SK-N-MC (cell line): ENCODE measurements at regions not wholly inside any gene's neighbourhood (a gene's known extent, or its start where the extent isn't known, plus 50 kb on each side); places are given as distances from the start of the nearest gene placed in this dataset.

Source experiments
- EZH2 ChIP-seq: fragments of 200-600 bp; sonication (generic); IDR thresholded peaks from one replicate; pipeline ENCODE4 v1.6.1; 2017; ENCODE audit warnings: antibody characterized with exemption
- POLR2AphosphoS5 ChIP-seq: IDR thresholded peaks from 2 replicates; pipeline ENCODE4 v1.6.1; 2012; ENCODE audit warnings: mild to moderate bottlenecking, low read depth, low read length, borderline replicate concordance

GRCh38 chr2:55776479-55776878 lies 82.8 kb upstream of the PNPT1 start:
- TF ChIP-seq POLR2AphosphoS5 (no peak), EZH2 (no peak)
